ENCODE measurements at regions not wholly inside any gene's neighbourhood (a gene's known extent, or its start where the extent isn't known, plus 50 kb on each side); places are given as distances from the start of the nearest gene placed in this dataset.
"Not testable (repeated sequence)": the region's sequence is repeated elsewhere in the genome, so short reads cannot be mapped to it uniquely, and the experiment has no call there.

GRCh38 chr3:26012241-26012745 lies 222.4 kb downstream of the OXSM start:
- no peaks in the 10 kb centered on the region for H3K4me1 ChIP-seq
- TF ChIP-seq CTCF (IDR thresholded peaks at IDR 0.05), result no peak
- no peak for TF ChIP-seq POLR2A (IDR thresholded peaks at IDR 0.05)
- TF ChIP-seq POLR2AphosphoS5 (IDR thresholded peaks at IDR 0.05; ENCODE audit: insufficient read depth in 1 of 2, low read depth in 1 of 2), result no peak
- DNase-seq (ENCODE audit: extremely low spot score in 2 of 2), result no peak
- H3K27me3 ChIP-seq, result no peaks in the 10 kb centered on the region
- no peaks in the 10 kb centered on the region for H3K36me3 ChIP-seq
- H3K27ac ChIP-seq, result no peak overlapping the region
- no peaks in the 10 kb centered on the region for H3K9me3 ChIP-seq
- no peak overlapping the region for H3K4me3 ChIP-seq
- intact Hi-C loops (cut with DNase I), result no loop called here

- Histone ChIP-seq H3K27me3 (no peaks in the 10 kb centered on the region), H3K36me3 (no peaks in the 10 kb centered on the region), H3K4me1 (no peaks in the 10 kb centered on the region), H3K9me3 (no peaks in the 10 kb centered on the region), H3K27ac (no peak overlapping the region), H3K4me3 (no peak overlapping the region)
- no peak for DNase-seq (ENCODE audit: extremely low spot score in 2 of 2)
- TF ChIP-seq CTCF (IDR thresholded peaks at IDR 0.05), result no peak
- TF ChIP-seq POLR2A (IDR thresholded peaks at IDR 0.05), result no peak
- no peak for TF ChIP-seq POLR2AphosphoS5 (IDR thresholded peaks at IDR 0.05; ENCODE audit: insufficient read depth in 1 of 2, low read depth in 1 of 2)
- intact Hi-C loops (cut with DNase I), result no loop called here
Measured at GRCh38 chr3:26015752-26016151, 225.9 kb downstream of the OXSM start.

- intact Hi-C loops (cut with DNase I), result no loop called here
- Histone ChIP-seq H3K36me3 (no peaks in the 10 kb centered on the region), H3K4me1 (no peaks in the 10 kb centered on the region), H3K27me3 (no peaks in the 10 kb centered on the region), H3K4me3 (no peak overlapping the region), H3K9me3 (no peaks in the 10 kb centered on the region), H3K27ac (no peak overlapping the region)
- DNase-seq (ENCODE audit: extremely low spot score in 2 of 2), result no peak
- TF ChIP-seq CTCF (IDR thresholded peaks at IDR 0.05), result no peak
Measured at GRCh38 chr3:26018889-26019288, 229.0 kb downstream of the OXSM start.

- H3K36me3 ChIP-seq; H3K9me3 ChIP-seq; H3K27ac ChIP-seq; H3K27me3 ChIP-seq; intact Hi-C loops (cut with DNase I); H3K4me3 ChIP-seq; H3K4me1 ChIP-seq; DNase-seq (ENCODE audit: extremely low spot score in 2 of 2): not testable (repeated sequence)
Measured at GRCh38 chr3:26024206-26024605, 234.3 kb downstream of the OXSM start.

GRCh38 chr3:26029321-26029720 lies 239.4 kb downstream of the OXSM start:
- Histone ChIP-seq H3K27me3 (no peaks in the 10 kb centered on the region), H3K9me3 (no peaks in the 10 kb centered on the region), H3K4me1 (no peaks in the 10 kb centered on the region), H3K27ac (no peak overlapping the region), H3K36me3 (no peaks in the 10 kb centered on the region), H3K4me3 (no peak overlapping the region)
- intact Hi-C loops (cut with DNase I), result no loop called here
- DNase-seq (ENCODE audit: extremely low spot score in 2 of 2), result no peak
- TF ChIP-seq POLR2AphosphoS5 (IDR thresholded peaks at IDR 0.05; ENCODE audit: insufficient read depth in 1 of 2, low read depth in 1 of 2) (no peak), POLR2A (IDR thresholded peaks at IDR 0.05) (no peak), CTCF (IDR thresholded peaks at IDR 0.05) (no peak)

GRCh38 chr3:26042126-26042525 lies 252.2 kb downstream of the OXSM start:
- H3K36me3 ChIP-seq; H3K9me3 ChIP-seq; H3K4me3 ChIP-seq; intact Hi-C loops (cut with DNase I); H3K27me3 ChIP-seq; H3K4me1 ChIP-seq; DNase-seq (ENCODE audit: extremely low spot score in 2 of 2); H3K27ac ChIP-seq: not testable (repeated sequence)

Measured in vagina (tissue), 2 donors.